GM21717 (cell line): ENCODE measurements at regions not wholly inside any gene's neighbourhood (a gene's known extent, or its start where the extent isn't known, plus 50 kb on each side); places are given as distances from the start of the nearest gene placed in this dataset.

Experiments used
- ATAC-seq: cut with Tn5 transposase; IDR thresholded peaks from one replicate; pipeline ENCODE4 v1.9.1; 2021; ENCODE audit warnings: mild to moderate bottlenecking, moderate library complexity; ENCODE audit not compliant: unreplicated experiment

GRCh38 chr6:113170454-113170853 lies 686.7 kb upstream of the MARCKS start:
- no peak for ATAC-seq

DNA sequence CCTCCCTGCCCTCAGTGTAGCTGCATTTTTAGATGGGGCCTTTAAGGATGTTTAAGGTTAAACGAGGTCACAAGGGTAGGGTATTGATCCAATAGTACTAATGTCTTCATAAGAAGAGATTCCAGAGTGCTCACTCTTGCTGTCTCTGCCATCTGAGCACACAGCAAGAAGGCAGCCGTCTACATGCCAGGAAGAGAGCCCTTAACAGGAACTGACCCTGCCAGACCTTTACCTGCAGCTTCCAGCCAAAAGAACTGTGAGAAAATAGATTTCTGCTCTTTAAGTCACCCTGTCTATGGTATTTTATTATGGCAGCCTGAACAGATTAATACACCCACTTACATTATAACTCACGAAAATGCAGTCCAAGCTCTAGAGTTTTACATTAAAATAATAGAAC lies 685.3 kb upstream of the MARCKS start:
- ATAC-seq = no peak

DNA sequence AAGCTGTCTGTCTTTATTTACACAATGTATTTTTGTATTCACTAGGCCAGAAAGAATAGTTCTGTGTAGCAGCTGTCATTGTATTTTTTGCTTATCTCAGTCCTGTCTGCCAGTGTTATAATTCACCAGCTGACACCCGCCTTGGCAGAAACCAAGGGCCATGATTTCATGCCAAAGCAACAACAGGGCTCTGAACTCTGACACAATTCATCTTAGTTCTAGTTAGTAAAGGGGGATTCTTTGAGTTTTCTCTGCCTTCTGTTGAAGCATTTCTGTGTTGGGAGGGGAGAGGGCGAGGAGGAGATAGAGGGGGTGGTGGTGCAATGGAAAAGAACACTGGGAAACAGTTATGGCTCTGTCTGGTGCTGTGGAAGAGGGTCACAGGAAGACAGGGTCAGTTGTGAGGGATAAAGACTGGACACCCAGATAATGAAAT lies 684.6 kb upstream of the MARCKS start:
- ATAC-seq = no peak

DNA sequence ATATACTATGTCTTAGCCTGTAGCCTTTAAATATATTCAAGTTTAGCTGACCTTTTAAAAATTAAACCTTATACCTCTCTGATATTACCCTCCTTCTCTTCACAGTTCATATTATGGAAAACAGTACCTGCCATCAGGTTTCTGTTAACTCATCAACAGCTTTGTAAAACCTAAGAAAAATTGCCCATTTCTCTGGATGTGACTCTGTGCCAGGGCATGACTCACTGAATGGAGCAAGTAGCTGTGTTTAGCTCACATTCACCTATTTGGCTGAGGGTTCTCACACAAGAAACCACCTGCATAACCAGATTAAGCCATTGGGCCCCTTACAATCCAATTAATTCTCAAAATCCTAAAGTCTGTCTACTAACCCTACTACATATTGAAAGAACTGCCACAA lies 678.8 kb upstream of the MARCKS start:
- ATAC-seq = no peak

DNA sequence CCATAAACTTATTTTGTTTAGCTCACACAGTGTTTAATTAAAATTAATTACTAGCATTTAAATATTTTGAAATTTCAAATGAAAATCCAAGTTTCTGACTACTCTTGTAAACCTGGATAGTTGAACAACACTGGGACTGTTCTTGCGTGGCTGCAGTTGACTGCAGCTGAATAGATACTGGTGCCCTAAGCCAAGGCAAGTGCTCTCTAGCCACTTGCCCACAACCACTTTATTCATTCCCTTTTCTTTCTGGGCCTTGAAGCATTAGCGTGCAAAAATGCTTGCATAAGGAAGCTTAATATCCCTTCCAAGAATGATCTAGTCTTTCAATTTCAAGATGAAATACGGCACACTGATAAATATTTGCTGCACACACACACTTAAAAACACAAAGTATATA lies 676.0 kb upstream of the MARCKS start:
- ATAC-seq = no peak

DNA sequence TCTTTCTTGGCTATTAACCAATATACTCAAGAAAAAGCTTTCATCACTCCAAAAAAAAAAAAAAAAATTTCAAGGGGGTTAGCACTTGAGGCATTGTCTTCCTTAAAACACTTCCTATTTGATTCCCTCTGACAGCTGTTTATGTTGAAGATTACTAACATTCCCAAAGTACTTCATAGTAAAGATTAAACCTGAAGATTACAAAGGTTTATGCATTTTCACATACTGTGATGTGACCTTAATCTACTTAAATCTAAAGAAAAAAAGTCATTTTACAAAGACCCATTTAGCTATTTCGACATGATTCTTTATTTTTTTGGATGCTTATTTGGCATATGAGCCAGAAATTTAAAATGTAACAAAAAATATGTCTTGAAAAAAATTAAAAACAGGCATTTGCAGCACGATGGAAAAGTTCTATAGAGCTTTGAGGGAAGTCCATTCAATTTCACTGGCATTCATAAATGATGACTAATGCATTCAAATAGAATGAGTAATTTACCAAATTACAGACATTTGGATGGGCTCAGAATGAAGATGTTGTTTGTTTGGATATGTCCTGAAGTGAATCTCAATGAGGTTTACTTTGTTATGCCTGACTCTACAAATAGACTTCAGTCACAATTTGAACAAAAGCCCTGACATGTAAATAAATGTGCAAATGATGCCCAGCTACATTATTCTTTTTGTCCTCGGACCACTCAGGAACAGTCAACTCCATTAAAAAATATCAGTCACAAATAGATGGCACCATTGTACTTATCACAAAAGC lies 674.6 kb upstream of the MARCKS start:
- no peak for ATAC-seq

DNA sequence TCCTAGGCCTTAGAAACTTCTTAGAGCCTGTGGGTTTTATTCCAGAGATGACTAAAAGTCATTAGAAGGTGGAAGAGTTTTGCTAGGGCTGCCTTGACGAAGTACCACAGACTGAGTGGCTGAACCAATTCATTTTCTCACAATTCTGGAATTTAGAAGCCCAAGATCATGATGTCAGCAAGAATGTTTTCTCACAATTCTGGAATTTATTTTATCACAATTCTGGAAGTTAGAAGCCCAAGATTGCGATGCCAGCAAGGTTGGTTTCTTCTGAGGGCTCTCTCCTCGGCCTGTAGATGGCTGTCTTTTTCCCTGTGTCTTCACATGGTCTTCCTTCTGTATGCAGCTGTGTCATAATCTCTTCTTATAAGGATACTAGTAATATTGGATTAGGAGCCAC lies 672.9 kb upstream of the MARCKS start:
- ATAC-seq = no peak

DNA sequence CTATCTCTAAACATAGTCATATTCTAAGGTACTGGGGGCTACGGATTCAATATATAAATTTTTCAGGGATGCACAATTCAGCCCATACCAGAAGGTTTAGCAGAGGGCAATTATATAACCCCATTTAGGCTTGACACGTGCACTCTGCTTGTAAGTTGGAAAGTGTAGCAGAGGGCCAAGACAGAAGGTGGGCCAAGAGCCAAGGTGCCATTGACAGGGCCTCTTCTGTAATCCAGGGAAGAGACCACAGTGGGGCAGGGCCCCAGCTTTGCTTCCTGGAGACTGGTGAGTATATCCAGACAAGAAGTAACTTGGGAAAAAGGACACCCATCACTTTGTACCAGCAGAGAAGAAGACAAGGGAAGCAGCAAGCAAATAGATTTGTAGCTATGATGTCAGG lies 672.4 kb upstream of the MARCKS start:
- ATAC-seq = no peak

GRCh38 chr6:113185299-113185698 lies 671.8 kb upstream of the MARCKS start:
- ATAC-seq = no peak

DNA sequence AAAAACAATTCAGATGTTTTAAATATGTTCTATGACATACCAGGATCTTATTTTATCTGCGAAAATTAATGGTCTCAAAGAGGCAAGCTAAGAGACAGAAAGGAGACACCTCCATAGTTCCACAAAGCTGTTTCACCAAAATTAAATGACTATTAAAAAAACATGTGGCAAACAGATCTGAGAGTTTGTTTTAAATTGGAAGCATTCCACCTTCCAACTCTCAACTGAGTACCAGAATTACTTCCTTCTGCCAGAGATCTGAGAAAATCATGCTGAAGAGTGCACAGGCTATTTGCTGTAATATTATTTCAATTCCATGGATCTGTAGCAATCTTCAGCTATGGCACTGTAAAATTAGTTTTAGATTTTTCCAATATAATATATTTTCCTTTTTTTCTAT lies 669.5 kb upstream of the MARCKS start:
- no peak for ATAC-seq

DNA sequence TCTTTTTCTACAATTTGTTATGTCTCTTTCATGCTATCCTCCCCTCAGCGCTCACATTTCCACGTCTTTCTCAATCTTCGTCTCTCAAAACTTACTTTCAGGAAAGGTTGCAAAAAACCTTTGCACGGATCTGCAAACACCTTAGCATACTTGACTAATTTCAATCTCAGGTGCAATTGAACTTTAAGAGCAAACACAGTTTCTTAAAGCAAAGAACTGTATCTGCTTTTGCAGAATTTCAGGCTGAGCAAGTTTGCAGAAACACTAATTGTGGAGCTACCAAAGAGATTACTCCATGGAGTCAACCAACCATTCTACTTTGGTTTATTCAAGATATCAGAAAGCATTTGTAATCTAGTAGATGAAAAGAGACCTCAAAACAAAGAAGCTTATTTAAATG lies 668.2 kb upstream of the MARCKS start:
- ATAC-seq = no peak

DNA sequence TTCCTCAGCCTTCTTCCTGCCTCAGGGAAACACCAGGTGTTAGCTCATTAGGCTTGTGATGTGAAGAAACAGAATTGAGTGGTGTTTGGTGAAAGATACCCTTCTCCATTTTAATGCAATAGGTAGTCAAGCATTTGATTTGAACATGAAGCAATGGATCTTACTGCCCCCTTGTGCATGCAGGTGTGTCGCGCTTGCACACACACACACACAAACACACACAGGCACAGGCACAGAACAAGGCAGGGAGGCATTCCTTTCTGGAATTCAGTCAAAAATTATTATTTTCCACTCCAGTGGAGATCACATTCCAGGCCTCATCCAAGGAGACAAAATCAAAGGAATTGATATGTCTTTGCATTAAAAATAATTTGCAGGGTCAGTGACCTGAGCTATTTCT lies 667.0 kb upstream of the MARCKS start:
- no peak for ATAC-seq

- ATAC-seq = no peak
These were observed 663.1 kb upstream of the MARCKS start for GRCh38 chr6:113194090-113194489.

DNA sequence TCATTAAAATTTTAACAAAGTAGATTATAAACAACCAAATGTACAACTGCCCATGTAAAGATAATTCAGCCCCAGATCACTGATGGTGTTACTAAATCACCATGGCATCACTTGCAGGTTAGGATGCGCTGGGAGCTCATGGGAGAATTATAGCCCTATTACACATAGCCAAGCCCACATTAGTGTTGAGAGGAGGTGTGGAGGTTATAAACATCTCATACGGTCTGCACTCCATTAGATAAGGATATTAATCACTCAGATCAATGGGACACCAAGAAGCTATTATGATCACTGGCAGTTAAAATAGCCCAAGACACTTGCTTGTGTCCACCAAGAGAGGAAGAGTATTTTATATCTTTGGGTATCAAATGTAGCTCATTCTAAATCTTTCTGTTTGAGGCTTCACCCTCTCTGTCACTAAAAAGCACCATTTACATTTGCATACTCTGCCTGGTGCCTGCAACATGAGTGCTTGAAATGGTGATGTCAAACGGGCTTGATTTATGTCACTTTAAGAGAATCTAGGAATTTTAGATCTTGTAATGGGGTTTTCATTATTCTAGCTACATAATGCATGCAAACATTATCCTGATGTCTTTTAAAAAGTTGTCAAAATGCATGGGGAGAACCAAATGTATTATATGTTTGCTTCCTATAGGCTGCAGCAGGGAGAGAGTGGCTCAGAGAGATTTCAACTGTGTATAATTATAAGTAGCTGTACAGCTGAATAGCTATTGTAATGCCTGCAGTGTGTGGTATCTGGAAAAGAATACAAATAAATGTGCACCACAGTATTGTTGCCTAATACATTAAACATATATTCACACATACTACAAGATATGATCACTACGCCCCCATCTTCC lies 654.1 kb upstream of the MARCKS start:
- no peak for ATAC-seq

GRCh38 chr6:113203715-113204110 lies 653.4 kb upstream of the MARCKS start:
- ATAC-seq = no peak

- no peak for ATAC-seq
These were observed 651.6 kb upstream of the MARCKS start for GRCh38 chr6:113205553-113205952.

- no peak for ATAC-seq
These were observed 648.4 kb upstream of the MARCKS start for GRCh38 chr6:113208726-113209125.

GRCh38 chr6:113209315-113209714 lies 647.8 kb upstream of the MARCKS start:
- no peak for ATAC-seq

DNA sequence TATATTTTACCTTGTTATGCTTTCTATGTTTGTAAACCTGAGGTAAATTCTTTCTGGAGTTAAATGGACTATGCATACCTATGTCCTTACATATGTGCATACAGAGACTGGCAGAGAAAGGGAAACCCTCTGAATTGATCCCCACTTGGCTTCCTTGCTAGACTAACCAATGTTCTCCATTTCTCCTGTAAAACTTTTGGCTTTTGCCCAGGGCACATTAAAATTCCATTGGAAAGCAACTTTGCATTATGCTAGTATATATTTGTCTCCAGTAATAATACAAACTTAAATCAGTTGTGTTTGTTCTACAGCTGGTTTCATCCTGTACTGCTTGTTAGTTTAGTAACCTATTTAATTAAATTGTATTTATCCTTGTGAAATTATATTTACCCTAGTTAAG lies 646.0 kb upstream of the MARCKS start:
- no peak for ATAC-seq

- no peak for ATAC-seq
These were observed 637.4 kb upstream of the MARCKS start for GRCh38 chr6:113219783-113220182.

DNA sequence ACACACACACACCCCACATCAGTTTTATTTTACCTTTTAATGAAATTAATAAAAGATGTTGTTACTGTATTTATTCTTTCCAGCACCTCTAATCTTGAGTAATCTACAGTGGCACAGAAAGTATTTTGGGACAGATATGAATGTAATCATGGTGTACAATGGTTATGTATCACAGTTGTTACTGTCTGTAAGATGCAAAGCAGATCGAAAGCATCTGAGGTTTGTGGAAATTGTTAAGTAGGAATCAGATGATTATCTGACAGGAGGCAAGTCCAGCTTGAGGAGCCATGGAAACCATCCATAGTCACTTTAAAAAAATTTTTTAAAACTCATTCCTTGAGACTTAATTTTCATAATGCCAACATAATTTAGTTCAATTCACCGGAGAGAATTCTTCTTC lies 636.3 kb upstream of the MARCKS start:
- no peak for ATAC-seq

GRCh38 chr6:113221850-113222249 lies 635.3 kb upstream of the MARCKS start:
- no peak for ATAC-seq
